Loucy (cell line): ENCODE measurements at regions not wholly inside any gene's neighbourhood (a gene's known extent, or its start where the extent isn't known, plus 50 kb on each side); places are given as distances from the start of the nearest gene placed in this dataset.

Experiments used
- EZH2phosphoT487 ChIP-seq: fragments of 200-600 bp; IDR thresholded peaks from 2 replicates; pipeline ENCODE4 v1.6.1; 2018; ENCODE audit warnings: antibody characterized with exemption, mild to moderate bottlenecking, moderate library complexity, borderline replicate concordance
- TF ChIP-seq, protein P1 (sequence below): fragments of 200-600 bp; sonication (generic); conservative IDR thresholded peaks from 2 replicates; pipeline ENCODE4 v1.5.1; 2014; ENCODE audit warnings: mild to moderate bottlenecking, antibody characterized with exemption, low read length

GRCh38 chr16:86444661-86445060 is 65.7 kb upstream of the FOXF1 start:
- TF ChIP-seq, protein P1, sequence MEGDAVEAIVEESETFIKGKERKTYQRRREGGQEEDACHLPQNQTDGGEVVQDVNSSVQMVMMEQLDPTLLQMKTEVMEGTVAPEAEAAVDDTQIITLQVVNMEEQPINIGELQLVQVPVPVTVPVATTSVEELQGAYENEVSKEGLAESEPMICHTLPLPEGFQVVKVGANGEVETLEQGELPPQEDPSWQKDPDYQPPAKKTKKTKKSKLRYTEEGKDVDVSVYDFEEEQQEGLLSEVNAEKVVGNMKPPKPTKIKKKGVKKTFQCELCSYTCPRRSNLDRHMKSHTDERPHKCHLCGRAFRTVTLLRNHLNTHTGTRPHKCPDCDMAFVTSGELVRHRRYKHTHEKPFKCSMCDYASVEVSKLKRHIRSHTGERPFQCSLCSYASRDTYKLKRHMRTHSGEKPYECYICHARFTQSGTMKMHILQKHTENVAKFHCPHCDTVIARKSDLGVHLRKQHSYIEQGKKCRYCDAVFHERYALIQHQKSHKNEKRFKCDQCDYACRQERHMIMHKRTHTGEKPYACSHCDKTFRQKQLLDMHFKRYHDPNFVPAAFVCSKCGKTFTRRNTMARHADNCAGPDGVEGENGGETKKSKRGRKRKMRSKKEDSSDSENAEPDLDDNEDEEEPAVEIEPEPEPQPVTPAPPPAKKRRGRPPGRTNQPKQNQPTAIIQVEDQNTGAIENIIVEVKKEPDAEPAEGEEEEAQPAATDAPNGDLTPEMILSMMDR: no peak
- no peak for TF ChIP-seq EZH2phosphoT487
